ENCODE measurements at regions not wholly inside any gene's neighbourhood (a gene's known extent, or its start where the extent isn't known, plus 50 kb on each side); places are given as distances from the start of the nearest gene placed in this dataset.

- TF ChIP-seq POLR2AphosphoS5 (IDR thresholded peaks at IDR 0.05; ENCODE audit: low read depth, low read length): no peak
- no peak for TF ChIP-seq YY1 (IDR thresholded peaks at IDR 0.05; ENCODE audit: low read depth)
- no peak for TF ChIP-seq JUND (IDR thresholded peaks at IDR 0.05)
- no peak for TF ChIP-seq USF2 (IDR thresholded peaks at IDR 0.05; ENCODE audit: borderline replicate concordance, low read depth, low read length)
- TF ChIP-seq USF1 (IDR thresholded peaks at IDR 0.05; ENCODE audit: borderline replicate concordance, low read depth): no peak
- no peak for TF ChIP-seq CTCF (IDR thresholded peaks at IDR 0.05)
- no peak for TF ChIP-seq ELF1 (IDR thresholded peaks at IDR 0.05)
- no peak for TF ChIP-seq TCF12 (IDR thresholded peaks at IDR 0.05)
- TF ChIP-seq IRF3 (IDR thresholded peaks at IDR 0.05; ENCODE audit: low read depth, low read length): no peak
- TF ChIP-seq PBX3 (IDR thresholded peaks at IDR 0.05): no peak
- no peak for TF ChIP-seq REST (IDR thresholded peaks at IDR 0.05; ENCODE audit: low read depth, low read length)
- no peak for TF ChIP-seq EZH2phosphoT487 (IDR thresholded peaks at IDR 0.05; ENCODE audit: borderline replicate concordance, low read depth)
- TF ChIP-seq MAX (IDR thresholded peaks at IDR 0.05; ENCODE audit: low read depth): no peak
- TF ChIP-seq SIN3A (IDR thresholded peaks at IDR 0.05; ENCODE audit: borderline replicate concordance, low read depth, low read length): no peak
Measured at GRCh38 chr18:47677952-47678351, 252.5 kb downstream of the SMAD2 start.

All from SK-N-SH (cell line).